DOHH2 (cell line): ENCODE measurements at regions not wholly inside any gene's neighbourhood (a gene's known extent, or its start where the extent isn't known, plus 50 kb on each side); places are given as distances from the start of the nearest gene placed in this dataset.

Experiments
- EZH2phosphoT487 ChIP-seq: fragments of 200-600 bp; sonication (generic); IDR thresholded peaks from 2 replicates; pipeline ENCODE4 v1.6.1; 2017; ENCODE audit warnings: borderline replicate concordance, mild to moderate bottlenecking, antibody characterized with exemption, low read length, moderate library complexity, mixed read lengths
- TF ChIP-seq, protein P1 (sequence below): fragments of 200-600 bp; sonication (generic); IDR thresholded peaks from one replicate; pipeline ENCODE4 v1.5.1; 2014; ENCODE audit warnings: antibody characterized with exemption, mild to moderate bottlenecking, low read depth, low read length; ENCODE audit not compliant: poor library complexity, severe bottlenecking

DNA sequence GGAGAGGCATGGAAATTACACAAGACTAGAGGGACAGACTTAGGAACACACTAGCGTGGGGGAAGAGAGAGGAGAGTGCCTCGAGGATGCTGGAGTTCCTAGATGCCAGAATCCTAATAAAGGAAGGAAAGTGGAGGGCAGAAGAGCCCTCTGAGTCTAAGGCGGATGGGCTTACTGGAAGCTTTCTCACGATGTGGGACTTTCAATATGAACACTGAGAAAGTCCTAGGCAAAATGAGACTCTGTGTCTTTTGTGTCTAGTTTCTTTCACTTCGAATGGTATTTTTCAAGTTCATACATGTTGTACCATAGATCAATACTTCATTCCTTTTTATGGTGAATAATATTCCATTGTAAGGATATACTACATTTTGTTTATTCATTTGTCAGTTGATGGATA, 239.4 kb downstream of the NSG2 start:
- TF ChIP-seq, protein P1, sequence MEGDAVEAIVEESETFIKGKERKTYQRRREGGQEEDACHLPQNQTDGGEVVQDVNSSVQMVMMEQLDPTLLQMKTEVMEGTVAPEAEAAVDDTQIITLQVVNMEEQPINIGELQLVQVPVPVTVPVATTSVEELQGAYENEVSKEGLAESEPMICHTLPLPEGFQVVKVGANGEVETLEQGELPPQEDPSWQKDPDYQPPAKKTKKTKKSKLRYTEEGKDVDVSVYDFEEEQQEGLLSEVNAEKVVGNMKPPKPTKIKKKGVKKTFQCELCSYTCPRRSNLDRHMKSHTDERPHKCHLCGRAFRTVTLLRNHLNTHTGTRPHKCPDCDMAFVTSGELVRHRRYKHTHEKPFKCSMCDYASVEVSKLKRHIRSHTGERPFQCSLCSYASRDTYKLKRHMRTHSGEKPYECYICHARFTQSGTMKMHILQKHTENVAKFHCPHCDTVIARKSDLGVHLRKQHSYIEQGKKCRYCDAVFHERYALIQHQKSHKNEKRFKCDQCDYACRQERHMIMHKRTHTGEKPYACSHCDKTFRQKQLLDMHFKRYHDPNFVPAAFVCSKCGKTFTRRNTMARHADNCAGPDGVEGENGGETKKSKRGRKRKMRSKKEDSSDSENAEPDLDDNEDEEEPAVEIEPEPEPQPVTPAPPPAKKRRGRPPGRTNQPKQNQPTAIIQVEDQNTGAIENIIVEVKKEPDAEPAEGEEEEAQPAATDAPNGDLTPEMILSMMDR = no peak
- TF ChIP-seq EZH2phosphoT487 = no peak
